Spleen (tissue), 11 donors: ENCODE measurements at regions not wholly inside any gene's neighbourhood (a gene's known extent, or its start where the extent isn't known, plus 50 kb on each side); places are given as distances from the start of the nearest gene placed in this dataset.
A peak's percentile ranks its signal among the peaks of the same experiment; 100 is the strongest.

Source experiments
- DNase-seq: peaks from one replicate; pipeline ENCODE4 v3.0.0-alpha.2; 2020
- H3K27ac ChIP-seq, 8 donors: fragments of 200-600 bp; sonication (generic) in 7 of 8; 1 replicate in 4 of 8; 2 replicates in 4 of 8; pipeline versions ENCODE4 v1.5.0 to v1.8.0; 2016 to 2021; ENCODE audit warnings: inconsistent platforms in 4 of 8, mild to moderate bottlenecking in 4 of 8, moderate library complexity in 1 of 8
- H3K27me3 ChIP-seq, 7 donors: fragments of 200-600 bp; sonication (generic) in 6 of 7; replicated peaks in 1 of 7; 1 replicate in 4 of 7; 2 replicates in 3 of 7; pipeline versions ENCODE4 v1.5.0 to v1.8.0; 2016 to 2021; ENCODE audit warnings: inconsistent platforms in 3 of 7, mild to moderate bottlenecking in 1 of 7
- H3K36me3 ChIP-seq, 6 donors: fragments of 200-600 bp; sonication (generic) in 5 of 6; 1 replicate in 4 of 6; 2 replicates in 2 of 6; pipeline versions ENCODE4 v1.5.0 to v1.8.0; 2016 to 2021; ENCODE audit warnings: inconsistent platforms in 2 of 6
- H3K4me1 ChIP-seq, 6 donors: fragments of 200-600 bp; sonication (generic) in 5 of 6; 1 replicate in 3 of 6; 2 replicates in 3 of 6; pipeline versions ENCODE4 v1.5.0 to v1.8.0; 2016 to 2021; ENCODE audit warnings: inconsistent platforms in 3 of 6
- H3K4me3 ChIP-seq, 8 donors: fragments of 200-600 bp; sonication (generic) in 7 of 8; 1 replicate in 4 of 8; 2 replicates in 4 of 8; pipeline versions ENCODE4 v1.5.0 to v1.8.0; 2016 to 2021; ENCODE audit warnings: inconsistent platforms in 4 of 8, mild to moderate bottlenecking in 4 of 8, moderate library complexity in 2 of 8
- H3K9me3 ChIP-seq, 8 donors: fragments of 200-600 bp; sonication (generic) in 7 of 8; 1 replicate in 4 of 8; 2 replicates in 4 of 8; pipeline versions ENCODE4 v1.5.0 to v1.8.0; 2016 to 2021; ENCODE audit warnings: inconsistent platforms in 4 of 8
- POLR2A ChIP-seq, 3 donors: fragments of 450-650 bp; IDR thresholded peaks; one replicate each; pipeline ENCODE4 v1.5.1; 2017; ENCODE audit warnings: antibody characterized with exemption in 3 of 3, mild to moderate bottlenecking in 1 of 3
- POLR2AphosphoS5 ChIP-seq, 3 donors: sonication (generic); formaldehyde crosslinking; IDR thresholded peaks; one replicate each; pipeline ENCODE4 v1.5.1; 2017; ENCODE audit warnings: antibody characterized with exemption in 3 of 3
- WGBS, 5 donors: extraction: QIAGEN DNeasy Blood & Tissue Kit in 3 of 5; methylation state at CpG; one replicate each; pipeline versions ENCODE4 v1.1.5 to v1.1.7; 2013 to 2018; 5-methylcytosine and 5-hydroxymethylcytosine counted together
- intact Hi-C: fragments of 100-400 bp; cut with DNase I; formaldehyde crosslinking; loops from one replicate; pipeline ENCODE4 v1.15.0; 2023; ENCODE audit warnings: low total_unique reads
- TF ChIP-seq, protein P1 (sequence below), 11 experiments: fragments of 200-600 bp in 7 of 11; fragments of 450-650 bp in 4 of 11; sonication (generic) in 4 of 11; IDR thresholded peaks in 8 of 11; conservative IDR thresholded peaks in 3 of 11; 1 replicate in 7 of 11; 2 replicates in 4 of 11; pipeline versions ENCODE4 v1.4.0 to v1.8.0; 2016 to 2021; ENCODE audit warnings: antibody characterized with exemption in 11 of 11, inconsistent platforms in 4 of 11, mild to moderate bottlenecking in 1 of 11
- donor health status: healthy with polysubstance abuse.
- donor health status: DM: no; HTN: no; CAD: no; lungs with moderate emphysema.
- donor health status: DM: no; HTN: no; CAD: no.
- donor health status: Bipolar disorder and iron deficiency.
- donor health status: healthy.
- donor health status: DM: no; HTN: no; CAD: no.
- donor health status: DM: yes; HTN: yes; CAD: no.

DNA sequence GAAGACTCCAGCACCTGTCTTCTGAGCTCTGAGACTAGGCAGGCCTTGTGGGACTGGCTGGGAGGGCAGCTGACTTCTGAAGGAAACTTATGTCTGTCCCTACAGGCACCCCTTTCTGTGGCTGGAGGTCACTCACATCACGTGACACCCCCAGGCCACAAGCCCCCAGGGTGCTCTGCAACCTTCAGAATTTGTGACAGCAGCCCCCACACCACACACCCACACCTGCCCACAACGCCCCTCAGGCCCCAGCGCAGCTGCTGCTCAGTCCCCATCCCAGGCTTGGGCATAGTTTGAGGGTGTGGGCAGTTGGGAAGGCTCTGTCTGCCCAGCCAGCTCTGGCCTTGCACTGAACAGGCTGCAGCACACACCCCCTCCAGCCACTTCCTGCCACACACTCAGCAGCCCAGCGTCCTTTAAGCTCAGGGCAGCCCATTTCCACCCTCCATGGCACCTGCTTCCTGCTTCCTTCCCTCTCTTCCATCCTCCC is 80.0 kb upstream of the UNC5B start:
- no peak overlapping the region for H3K27ac ChIP-seq
- peaks cover 0 to 28% (median 17%) of the 10 kb centered on the region in 6 donors for H3K4me1 ChIP-seq
- TF ChIP-seq, protein P1, sequence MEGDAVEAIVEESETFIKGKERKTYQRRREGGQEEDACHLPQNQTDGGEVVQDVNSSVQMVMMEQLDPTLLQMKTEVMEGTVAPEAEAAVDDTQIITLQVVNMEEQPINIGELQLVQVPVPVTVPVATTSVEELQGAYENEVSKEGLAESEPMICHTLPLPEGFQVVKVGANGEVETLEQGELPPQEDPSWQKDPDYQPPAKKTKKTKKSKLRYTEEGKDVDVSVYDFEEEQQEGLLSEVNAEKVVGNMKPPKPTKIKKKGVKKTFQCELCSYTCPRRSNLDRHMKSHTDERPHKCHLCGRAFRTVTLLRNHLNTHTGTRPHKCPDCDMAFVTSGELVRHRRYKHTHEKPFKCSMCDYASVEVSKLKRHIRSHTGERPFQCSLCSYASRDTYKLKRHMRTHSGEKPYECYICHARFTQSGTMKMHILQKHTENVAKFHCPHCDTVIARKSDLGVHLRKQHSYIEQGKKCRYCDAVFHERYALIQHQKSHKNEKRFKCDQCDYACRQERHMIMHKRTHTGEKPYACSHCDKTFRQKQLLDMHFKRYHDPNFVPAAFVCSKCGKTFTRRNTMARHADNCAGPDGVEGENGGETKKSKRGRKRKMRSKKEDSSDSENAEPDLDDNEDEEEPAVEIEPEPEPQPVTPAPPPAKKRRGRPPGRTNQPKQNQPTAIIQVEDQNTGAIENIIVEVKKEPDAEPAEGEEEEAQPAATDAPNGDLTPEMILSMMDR (IDR thresholded peaks at IDR 0.05 in 8 of 11, conservative IDR thresholded peaks at IDR 0.05 in 3 of 11): no peak
- TF ChIP-seq POLR2AphosphoS5 (IDR thresholded peaks at IDR 0.05) (peak; percentile 51 to 75 (median 54)), POLR2A (IDR thresholded peaks at IDR 0.05) (no peak)
- peak; percentile 81 for DNase-seq
- no peak overlapping the region for H3K4me3 ChIP-seq
- WGBS, 5 donors: 45 to 58% (median 50%) methylated on average over 4 of the region's 4 CpGs
- no peaks in the 10 kb centered on the region for H3K36me3 ChIP-seq
- no peaks in the 10 kb centered on the region for H3K9me3 ChIP-seq
- intact Hi-C loops: no loop called here
- peaks cover 0 to 18% (median 0%) of the 10 kb centered on the region in 7 donors for H3K27me3 ChIP-seq

DNA sequence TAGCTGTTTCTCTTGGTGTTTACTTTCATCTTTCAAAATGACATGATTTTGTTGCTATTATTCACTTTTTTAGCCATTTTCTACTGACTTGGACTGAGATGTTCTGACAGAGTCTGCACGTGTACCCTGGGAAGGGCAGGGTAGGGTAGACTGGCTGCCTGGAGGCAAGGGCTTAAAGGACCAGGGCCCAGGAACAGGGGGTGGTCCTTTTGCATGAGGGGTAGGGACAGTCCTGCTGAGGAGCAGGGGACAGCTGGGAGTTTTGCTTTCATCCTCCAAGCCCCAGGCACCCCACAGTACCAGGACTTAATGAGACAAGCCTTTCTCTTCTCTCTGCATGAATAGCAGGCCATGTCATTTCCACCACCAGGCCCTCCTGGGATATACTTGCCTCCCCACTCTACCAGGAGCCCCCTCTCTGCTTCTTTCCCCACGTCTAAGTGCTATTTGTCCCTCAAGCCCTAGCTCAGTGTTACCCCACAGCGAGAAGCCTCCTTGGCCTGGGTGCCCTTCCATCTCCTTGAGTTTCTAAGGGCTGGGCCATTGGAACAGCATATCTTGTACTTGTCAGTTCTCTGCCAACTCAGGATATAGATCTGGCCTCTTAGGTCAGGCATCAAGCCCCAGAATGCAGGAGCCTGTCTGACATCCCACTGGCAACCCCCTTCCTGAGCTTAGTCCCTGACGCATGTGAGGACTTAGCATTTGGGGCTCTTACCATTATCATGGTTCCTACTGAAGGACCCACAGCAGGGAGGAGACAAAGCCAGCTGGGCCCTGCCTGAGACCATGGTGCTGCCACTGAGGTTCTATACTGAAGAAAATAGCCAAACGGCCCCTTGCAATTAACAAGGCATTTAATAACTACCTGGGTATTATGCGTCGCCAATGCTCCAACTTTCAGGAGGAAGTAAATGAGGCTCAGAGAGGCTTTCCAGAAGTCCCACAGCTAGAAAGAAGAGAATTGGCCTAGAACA is 78.4 kb upstream of the UNC5B start:
- Histone ChIP-seq H3K4me1 (peaks cover 0 to 15% (median 12%) of the 10 kb centered on the region in 6 donors), H3K27me3 (peaks cover 0 to 34% (median 0%) of the 10 kb centered on the region in 7 donors), H3K4me3 (no peak overlapping the region), H3K36me3 (no peaks in the 10 kb centered on the region), H3K9me3 (no peaks in the 10 kb centered on the region), H3K27ac (no peak overlapping the region)
- DNase-seq: no peak
- intact Hi-C loops: no loop called here
- 86 to 94% (median 92%) methylated on average over 7 of the region's 7 CpGs for WGBS, 5 donors
- TF ChIP-seq POLR2AphosphoS5 (IDR thresholded peaks at IDR 0.05) (no peak), POLR2A (IDR thresholded peaks at IDR 0.05) (no peak)
- TF ChIP-seq, protein P1 (IDR thresholded peaks at IDR 0.05 in 8 of 11, conservative IDR thresholded peaks at IDR 0.05 in 3 of 11): no peak

DNA sequence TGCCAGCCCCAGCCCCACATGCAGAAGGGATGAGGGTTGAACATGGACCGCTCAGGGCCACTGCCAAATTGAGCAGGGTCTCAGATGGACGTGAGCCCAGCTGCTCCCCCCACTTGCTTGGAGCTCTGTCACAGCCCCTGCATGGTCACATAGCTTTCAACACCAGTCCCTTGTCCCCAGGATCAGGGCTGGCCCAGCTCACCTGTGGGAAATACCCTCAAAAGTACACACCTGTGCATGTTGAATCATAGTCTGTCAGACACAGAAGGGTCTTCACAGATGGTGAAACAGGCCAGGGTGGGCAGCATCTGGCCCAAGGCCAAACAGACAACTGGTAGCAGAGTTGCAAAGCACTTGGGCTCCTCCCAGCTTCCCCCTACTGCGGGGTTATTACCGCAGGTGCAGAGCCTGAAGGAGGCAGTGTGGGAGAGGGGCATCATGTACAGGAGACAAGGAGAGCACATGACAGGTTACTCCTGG is 77.6 kb upstream of the UNC5B start:
- Histone ChIP-seq H3K9me3 (no peaks in the 10 kb centered on the region), H3K4me1 (peaks cover 0 to 15% (median 12%) of the 10 kb centered on the region in 6 donors), H3K27me3 (peaks cover 0 to 34% (median 0%) of the 10 kb centered on the region in 7 donors), H3K27ac (no peak overlapping the region), H3K4me3 (no peak overlapping the region), H3K36me3 (no peaks in the 10 kb centered on the region)
- TF ChIP-seq POLR2AphosphoS5 (IDR thresholded peaks at IDR 0.05): no peak
- no peak for DNase-seq
- WGBS, 5 donors: 71 to 91% (median 84%) methylated on average over 4 of the region's 4 CpGs
- intact Hi-C loops: no loop called here

DNA sequence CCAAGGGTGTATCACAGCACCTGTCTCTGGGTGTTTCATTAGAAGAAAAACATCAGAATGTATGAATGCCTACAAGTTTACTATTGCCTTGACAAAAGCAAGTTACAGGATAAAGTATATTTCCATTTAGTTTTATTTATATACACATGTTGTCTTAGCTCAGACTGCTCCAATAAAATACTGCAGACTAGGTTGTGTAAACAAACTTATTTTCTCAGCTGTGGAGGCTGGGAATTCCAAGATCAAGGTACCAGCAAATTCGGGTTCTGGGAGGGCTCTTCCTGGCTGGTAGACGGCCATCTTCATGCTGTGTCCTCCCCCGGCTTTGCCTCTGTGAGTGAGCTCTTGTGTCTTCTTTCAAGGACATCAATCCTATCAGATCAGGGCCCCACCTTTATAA is 77.1 kb upstream of the UNC5B start:
- Histone ChIP-seq H3K36me3 (no peaks in the 10 kb centered on the region), H3K9me3 (no peaks in the 10 kb centered on the region), H3K27ac (no peak overlapping the region), H3K4me3 (no peak overlapping the region), H3K4me1 (peaks cover 0 to 15% (median 12%) of the 10 kb centered on the region in 6 donors), H3K27me3 (peaks cover 0 to 34% (median 0%) of the 10 kb centered on the region in 7 donors)
- TF ChIP-seq, protein P1 (IDR thresholded peaks at IDR 0.05 in 8 of 11, conservative IDR thresholded peaks at IDR 0.05 in 3 of 11): no peak
- TF ChIP-seq POLR2A (IDR thresholded peaks at IDR 0.05) (no peak), POLR2AphosphoS5 (IDR thresholded peaks at IDR 0.05) (no peak)
- 70 to 83% (median 77%) methylated on average over 3 of the region's 3 CpGs for WGBS, 5 donors
- intact Hi-C loops: no loop called here
- no peak for DNase-seq
